Fibroblast of gingiva (primary cell): ENCODE measurements at regions not wholly inside any gene's neighbourhood (a gene's known extent, or its start where the extent isn't known, plus 50 kb on each side); places are given as distances from the start of the nearest gene placed in this dataset.
A peak's percentile ranks its signal among the peaks of the same experiment; 100 is the strongest.

Experiments used
- DNase-seq: peaks from one replicate; pipeline ENCODE4 v3.0.0-alpha.2; 2011; ENCODE audit warnings: low read depth

DNA sequence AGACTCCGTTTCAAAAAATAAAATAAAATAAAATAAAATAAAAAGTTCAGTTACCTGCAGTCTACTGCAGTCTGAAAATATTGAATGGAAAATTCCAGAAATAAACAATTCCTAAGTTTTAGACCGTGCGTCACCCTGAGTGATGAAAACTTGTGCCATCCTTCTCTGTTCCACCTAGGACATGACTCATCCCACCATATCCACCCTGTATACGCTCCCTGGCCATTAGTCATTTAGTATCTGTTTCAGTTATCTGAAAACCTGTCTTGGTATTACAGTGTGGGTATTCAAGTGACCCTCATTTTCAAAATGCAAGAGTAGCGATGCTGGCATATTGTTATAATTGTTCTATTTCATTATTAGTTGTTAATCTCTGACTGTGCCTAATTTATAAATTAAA, 51.8 kb upstream of the TEX48 start:
- peak; percentile 31 for DNase-seq

- DNase-seq: no peak
Observed at GRCh38 chr9:114732823-114733222, 50.8 kb upstream of the TEX48 start.
